ENCODE measurements at regions not wholly inside any gene's neighbourhood (a gene's known extent, or its start where the extent isn't known, plus 50 kb on each side); places are given as distances from the start of the nearest gene placed in this dataset.

DNA sequence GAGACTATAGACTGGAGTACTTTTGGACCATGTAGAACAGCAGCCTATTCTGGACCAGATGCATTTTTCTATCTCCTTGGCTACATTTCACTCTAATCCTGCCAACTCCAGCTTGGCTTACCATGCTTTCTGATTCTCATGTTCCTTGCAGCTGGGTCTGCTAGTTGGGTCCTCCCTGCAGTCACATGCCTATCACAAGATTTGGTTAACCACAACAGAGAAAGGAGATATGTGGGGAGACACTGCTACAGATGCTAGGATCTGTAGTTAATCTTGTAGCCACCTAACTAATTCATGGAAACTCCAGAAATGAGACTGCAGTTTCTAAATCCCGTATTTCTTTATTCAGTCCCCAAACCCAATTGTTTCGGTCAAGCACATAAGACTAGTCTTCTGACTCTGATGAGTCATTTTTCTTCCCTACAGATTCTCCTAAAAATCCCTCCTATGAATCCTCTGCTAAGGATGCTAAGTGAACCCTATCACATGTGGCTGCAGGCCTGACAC is 410.6 kb downstream of the DAD1 start:
- TF ChIP-seq GATA2 (IDR thresholded peaks at IDR 0.05; ENCODE audit: low read depth, low read length) = no peak
- no peak for TF ChIP-seq GATA3 (IDR thresholded peaks at IDR 0.05; ENCODE audit: low read depth, low read length)
